Cardiac muscle cell (in vitro differentiated cells and primary cell): ENCODE measurements at regions not wholly inside any gene's neighbourhood (a gene's known extent, or its start where the extent isn't known, plus 50 kb on each side); places are given as distances from the start of the nearest gene placed in this dataset.

Source experiments
- DNase-seq, 2 donors: peaks; one replicate each; pipeline versions ENCODE4 v3.0.0 to v3.0.0-alpha.2; 2010 to 2017; ENCODE audit warnings: low read depth in 1 of 2, low spot score in 1 of 2
- H3K27ac ChIP-seq: fragments of 200-600 bp; sonication (generic); 2 replicates; pipeline ENCODE4 v1.5.1; 2016
- H3K27me3 ChIP-seq: fragments of 200-600 bp; sonication (generic); 2 replicates; pipeline ENCODE4 v1.6.0; 2016; ENCODE audit warnings: control low read depth
- H3K36me3 ChIP-seq: fragments of 200-600 bp; sonication (generic); 2 replicates; pipeline ENCODE4 v1.5.1; 2016; ENCODE audit warnings: control low read depth
- H3K4me1 ChIP-seq: fragments of 200-600 bp; sonication (generic); 2 replicates; pipeline ENCODE4 v1.8.1; 2017; ENCODE audit warnings: low read depth, mild to moderate bottlenecking, mixed run types
- H3K4me3 ChIP-seq: fragments of 200-600 bp; sonication (generic); 2 replicates; pipeline ENCODE4 v1.5.1; 2016; ENCODE audit warnings: mild to moderate bottlenecking
- H3K9me3 ChIP-seq: fragments of 200-600 bp; sonication (generic); 2 replicates; pipeline ENCODE4 v1.5.1; 2017; ENCODE audit warnings: low read depth, mild to moderate bottlenecking, control low read depth
- TF ChIP-seq, protein P1 (sequence below): IDR thresholded peaks from 2 replicates; pipeline ENCODE4 v1.5.1; 2012; ENCODE audit warnings: low read depth, mild to moderate bottlenecking, low read length

- Histone ChIP-seq H3K27me3 (no peaks in the 10 kb centered on the region), H3K36me3 (no peaks in the 10 kb centered on the region), H3K4me1 (no peaks in the 10 kb centered on the region), H3K27ac (no peak overlapping the region), H3K4me3 (no peak overlapping the region), H3K9me3 (no peaks in the 10 kb centered on the region)
- DNase-seq: no peak
- TF ChIP-seq, protein P1, sequence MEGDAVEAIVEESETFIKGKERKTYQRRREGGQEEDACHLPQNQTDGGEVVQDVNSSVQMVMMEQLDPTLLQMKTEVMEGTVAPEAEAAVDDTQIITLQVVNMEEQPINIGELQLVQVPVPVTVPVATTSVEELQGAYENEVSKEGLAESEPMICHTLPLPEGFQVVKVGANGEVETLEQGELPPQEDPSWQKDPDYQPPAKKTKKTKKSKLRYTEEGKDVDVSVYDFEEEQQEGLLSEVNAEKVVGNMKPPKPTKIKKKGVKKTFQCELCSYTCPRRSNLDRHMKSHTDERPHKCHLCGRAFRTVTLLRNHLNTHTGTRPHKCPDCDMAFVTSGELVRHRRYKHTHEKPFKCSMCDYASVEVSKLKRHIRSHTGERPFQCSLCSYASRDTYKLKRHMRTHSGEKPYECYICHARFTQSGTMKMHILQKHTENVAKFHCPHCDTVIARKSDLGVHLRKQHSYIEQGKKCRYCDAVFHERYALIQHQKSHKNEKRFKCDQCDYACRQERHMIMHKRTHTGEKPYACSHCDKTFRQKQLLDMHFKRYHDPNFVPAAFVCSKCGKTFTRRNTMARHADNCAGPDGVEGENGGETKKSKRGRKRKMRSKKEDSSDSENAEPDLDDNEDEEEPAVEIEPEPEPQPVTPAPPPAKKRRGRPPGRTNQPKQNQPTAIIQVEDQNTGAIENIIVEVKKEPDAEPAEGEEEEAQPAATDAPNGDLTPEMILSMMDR: no peak
Observed at GRCh38 chrX:54615109-54615508, 85.1 kb downstream of the GNL3L start.

DNA sequence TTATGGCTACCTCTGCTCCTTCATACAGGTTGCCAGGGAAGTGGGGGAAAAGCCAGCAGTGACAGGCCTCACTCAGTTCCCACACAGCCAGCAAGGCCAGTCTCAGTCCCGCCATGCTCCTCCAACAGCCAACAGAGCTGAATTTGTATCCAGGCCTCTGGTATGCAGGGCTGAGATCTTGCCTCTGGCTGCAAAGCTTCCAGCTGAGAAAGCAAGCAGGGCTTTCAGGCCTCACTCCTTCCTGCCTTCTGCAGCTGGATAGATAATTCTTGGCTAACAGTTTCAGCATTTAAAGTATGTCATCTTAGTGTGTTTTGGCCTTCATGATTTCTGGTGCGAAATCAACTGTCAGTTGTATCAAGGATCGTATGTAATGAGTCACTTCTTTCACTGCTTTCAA lies 103.6 kb downstream of the GNL3L start:
- H3K9me3 ChIP-seq: no peaks in the 10 kb centered on the region
- TF ChIP-seq, protein P1: no peak
- H3K4me1 ChIP-seq: no peaks in the 10 kb centered on the region
- no peaks in the 10 kb centered on the region for H3K36me3 ChIP-seq
- no peak overlapping the region for H3K4me3 ChIP-seq
- no peaks in the 10 kb centered on the region for H3K27me3 ChIP-seq
- no peak overlapping the region for H3K27ac ChIP-seq
- DNase-seq: peak in 1 of 2 donors; percentile 81

GRCh38 chrX:54639018-54639345 lies 109.0 kb downstream of the GNL3L start:
- H3K4me3 ChIP-seq: peak overlapping the region; percentile 35
- TF ChIP-seq, protein P1: no peak

GRCh38 chrX:54639346-54640102 lies 109.5 kb downstream of the GNL3L start:
- Histone ChIP-seq H3K27ac (peak overlapping the region; percentile 93), H3K4me1 (no peaks in the 10 kb centered on the region), H3K9me3 (no peaks in the 10 kb centered on the region), H3K36me3 (no peaks in the 10 kb centered on the region), H3K27me3 (no peaks in the 10 kb centered on the region), H3K4me3 (peak overlapping the region; percentile 35)
- TF ChIP-seq, protein P1: peak; percentile 62
- DNase-seq: peak; percentile 94 to 98

More at GRCh38 chrX:54639018-54639345, 109.0 kb downstream of the GNL3L start:
- Histone ChIP-seq H3K4me1 (no peaks in the 10 kb centered on the region), H3K36me3 (no peaks in the 10 kb centered on the region), H3K27me3 (no peaks in the 10 kb centered on the region), H3K9me3 (no peaks in the 10 kb centered on the region), H3K27ac (peak overlapping the region; percentile 93)
- DNase-seq: no peak

- TF ChIP-seq, protein P1: no peak
- no peak for DNase-seq
- no peaks in the 10 kb centered on the region for H3K27me3 ChIP-seq
- no peaks in the 10 kb centered on the region for H3K4me1 ChIP-seq
- no peaks in the 10 kb centered on the region for H3K36me3 ChIP-seq
- peak overlapping the region; percentile 93 for H3K27ac ChIP-seq
- H3K4me3 ChIP-seq: peak overlapping the region; percentile 13
- H3K9me3 ChIP-seq: no peaks in the 10 kb centered on the region
Observed at GRCh38 chrX:54640103-54640690, 110.2 kb downstream of the GNL3L start.
